B cell (primary cell): ENCODE measurements at regions not wholly inside any gene's neighbourhood (a gene's known extent, or its start where the extent isn't known, plus 50 kb on each side); places are given as distances from the start of the nearest gene placed in this dataset.

ENCODE experiments used
- ATAC-seq: fragments of 200-7000 bp; cut with Tn5 transposase; one replicate; pipeline ENCODE4 v1.10.0; 2021; ENCODE audit warnings: low read depth, mild to moderate bottlenecking, moderate number of reproducible peaks, moderate library complexity
- CTCF ChIA-PET: fragments of 350-600 bp; sonication (Branson Sonifier 250); formaldehyde crosslinking; loops from one replicate; lab custom pipeline; 2021; ENCODE audit warnings: antibody characterized with exemption, inconsistent platforms; lab: Charles Lee
- POLR2A ChIA-PET: fragments of 350-600 bp; sonication (Branson Sonifier 250); formaldehyde crosslinking; loops from one replicate; lab custom pipeline; 2021; ENCODE audit warnings: antibody characterized with exemption; lab: Charles Lee
- DNase-seq: peaks from one replicate; pipeline ENCODE4 v3.0.0; 2013
- H2AFZ ChIP-seq: 2 replicates; pipeline ENCODE4 v1.6.1; 2012; ENCODE audit warnings: mild to moderate bottlenecking, low read depth, low read length; ENCODE audit not compliant: insufficient read depth, poor library complexity, severe bottlenecking
- H3K27ac ChIP-seq, 2 donors: 1 replicate in 1 of 2; 2 replicates in 1 of 2; pipeline ENCODE4 v1.5.1; 2012 to 2013; ENCODE audit warnings: low read length in 2 of 2, mild to moderate bottlenecking in 2 of 2, moderate library complexity in 1 of 2
- H3K27me3 ChIP-seq, 4 experiments: fragments of 200-600 bp in 1 of 4; sonication (generic) in 1 of 4; replicated peaks in 1 of 4; 1 replicate in 2 of 4; 2 replicates in 2 of 4; pipeline versions ENCODE4 v1.6.1 to v1.7.0; 2013 to 2016; ENCODE audit warnings: low read length in 3 of 4, mild to moderate bottlenecking in 2 of 4, mixed read lengths in 1 of 4, moderate library complexity in 1 of 4; ENCODE audit not compliant: insufficient read depth in 4 of 4, control insufficient read depth in 3 of 4; ENCODE audit errors: control extremely low read depth in 1 of 4
- H3K36me3 ChIP-seq, 2 experiments: replicated peaks in 1 of 2; 1 replicate in 1 of 2; 2 replicates in 1 of 2; pipeline versions ENCODE4 v1.6.1 to v1.7.1; 2013; ENCODE audit warnings: low read length in 1 of 2; ENCODE audit not compliant: insufficient read depth in 2 of 2, control insufficient read depth in 1 of 2; ENCODE audit errors: control extremely low read depth in 1 of 2, extremely low read depth in 1 of 2
- H3K4me1 ChIP-seq, 2 donors: fragments of 200-600 bp in 1 of 2; sonication (generic) in 1 of 2; 1 replicate in 1 of 2; 2 replicates in 1 of 2; pipeline versions ENCODE4 v1.5.1 to v1.6.1; 2013 to 2017; ENCODE audit warnings: low read length in 2 of 2; ENCODE audit not compliant: control insufficient read depth in 2 of 2, insufficient read depth in 2 of 2
- H3K4me2 ChIP-seq: replicated peaks from 2 replicates; pipeline ENCODE3; 2012; ENCODE audit warnings: mild to moderate bottlenecking, low read depth, low read length; ENCODE audit not compliant: poor library complexity, severe bottlenecking
- H3K4me3 ChIP-seq, 5 experiments: fragments of 200-600 bp in 1 of 5; sonication (generic) in 1 of 5; 1 replicate in 3 of 5; 2 replicates in 2 of 5; pipeline versions ENCODE4 v1.5.1 to v1.7.0; 2011 to 2016; ENCODE audit warnings: low read length in 4 of 5, mild to moderate bottlenecking in 4 of 5, low read depth in 2 of 5, control low read depth in 1 of 5, moderate library complexity in 1 of 5; ENCODE audit not compliant: insufficient read depth in 1 of 5; ENCODE audit errors: control extremely low read depth in 1 of 5, extremely low read depth in 1 of 5
- H3K79me2 ChIP-seq: fragments of 200-600 bp; sonication (generic); one replicate; pipeline ENCODE4 v1.6.0; 2016; ENCODE audit warnings: low read length; ENCODE audit not compliant: control insufficient read depth, insufficient read depth
- H3K9ac ChIP-seq: fragments of 200-600 bp; sonication (generic); 2 replicates; pipeline ENCODE4 v1.6.1; 2017; ENCODE audit warnings: mild to moderate bottlenecking, low read length, moderate library complexity
- H3K9me3 ChIP-seq, 3 donors: one replicate each; pipeline versions ENCODE4 v1.6.1 to v1.7.1; 2013; ENCODE audit warnings: low read length in 2 of 3; ENCODE audit not compliant: control insufficient read depth in 2 of 3, insufficient read depth in 1 of 3; ENCODE audit errors: control extremely low read depth in 1 of 3
- H4K20me1 ChIP-seq: 2 replicates; pipeline ENCODE4 v1.6.0; 2012; ENCODE audit warnings: mild to moderate bottlenecking, low read length; ENCODE audit not compliant: insufficient read depth, control insufficient read depth, poor library complexity, severe bottlenecking
- H3K27ac Mint-ChIP-seq: one replicate; pipeline ENCODE4 v1.8.0; 2021; ENCODE audit warnings: mixed read lengths
- H3K27me3 Mint-ChIP-seq: one replicate; pipeline ENCODE4 v1.8.0; 2021; ENCODE audit warnings: mixed read lengths
- H3K4me1 Mint-ChIP-seq: one replicate; pipeline ENCODE4 v1.8.0; 2021; ENCODE audit warnings: mixed read lengths
- H3K4me3 Mint-ChIP-seq: one replicate; pipeline ENCODE4 v1.8.0; 2021; ENCODE audit warnings: mixed read lengths
- H3K9me3 Mint-ChIP-seq: one replicate; pipeline ENCODE4 v1.8.0; 2022; ENCODE audit warnings: mixed read lengths; ENCODE audit not compliant: insufficient read depth
- CTCF ChIP-seq: fragments of 200-600 bp; IDR thresholded peaks from one replicate; pipeline ENCODE4 v1.8.0; 2022; ENCODE audit warnings: antibody characterized with exemption, mild to moderate bottlenecking
- EZH2 ChIP-seq: IDR thresholded peaks from 2 replicates; pipeline ENCODE4 v1.6.1; 2012; ENCODE audit warnings: borderline replicate concordance, low read depth, mild to moderate bottlenecking, moderate library complexity, low read length; ENCODE audit not compliant: insufficient read depth, poor library complexity, severe bottlenecking
- WGBS: methylation state at CpG from one replicate; pipeline ENCODE4 v1.1.5; 2013; ENCODE audit warnings: missing lambda C conversion rate; ENCODE audit not compliant: insufficient coverage; 5-methylcytosine and 5-hydroxymethylcytosine counted together
- intact Hi-C: fragments of 100-400 bp; cut with micrococcal nuclease; formaldehyde crosslinking; loops from one replicate; pipeline ENCODE4 v1.10.0; 2022

GRCh38 chr11:116535120-116535519, 237.7 kb downstream of the BUD13 start:
- no peak overlapping the region for H3K4me2 ChIP-seq
- Mint-ChIP-seq H3K4me3 (no peak overlapping the region), H3K27ac (no peak overlapping the region), H3K9me3 (peaks cover 8% of the 10 kb centered on the region), H3K4me1 (no peaks in the 10 kb centered on the region), H3K27me3 (peaks cover 29% of the 10 kb centered on the region)
- ChIA-PET POLR2A (no interaction called here), CTCF (no interaction called here)
- WGBS = 91% methylated on average over 8 of the region's 9 CpGs
- H4K20me1 ChIP-seq = no peaks in the 10 kb centered on the region
- H3K4me3 ChIP-seq = no peak overlapping the region
- no peak overlapping the region for H3K27ac ChIP-seq
- no peak overlapping the region for H2AFZ ChIP-seq
- ATAC-seq (no peak), DNase-seq (no peak)
- no peak for TF ChIP-seq CTCF
- TF ChIP-seq EZH2 = no peak
- H3K79me2 ChIP-seq = no peaks in the 10 kb centered on the region
- intact Hi-C loops = no loop called here
- no peaks in the 10 kb centered on the region for H3K36me3 ChIP-seq
- H3K27me3 ChIP-seq = peaks cover 0 to 6% (median 0%) of the 10 kb centered on the region in 4 experiments
- H3K9ac ChIP-seq = no peak overlapping the region
- H3K9me3 ChIP-seq = peaks cover 0 to 16% (median 2%) of the 10 kb centered on the region in 3 donors
- H3K4me1 ChIP-seq = no peaks in the 10 kb centered on the region

- no peak overlapping the region for H3K9ac ChIP-seq
- no peak overlapping the region for H2AFZ ChIP-seq
- Mint-ChIP-seq H3K4me1 (no peaks in the 10 kb centered on the region), H3K9me3 (peaks cover 8% of the 10 kb centered on the region), H3K27me3 (peaks cover 29% of the 10 kb centered on the region), H3K27ac (no peak overlapping the region), H3K4me3 (no peak overlapping the region)
- H3K9me3 ChIP-seq = peaks cover 0 to 16% (median 2%) of the 10 kb centered on the region in 3 donors
- WGBS = 72% methylated on average over 7 of the region's 14 CpGs
- ATAC-seq = no peak
- no peaks in the 10 kb centered on the region for H3K4me1 ChIP-seq
- H4K20me1 ChIP-seq = no peaks in the 10 kb centered on the region
- no peaks in the 10 kb centered on the region for H3K36me3 ChIP-seq
- no peak overlapping the region for H3K27ac ChIP-seq
- ChIA-PET CTCF (no interaction called here), POLR2A (no interaction called here)
- intact Hi-C loops = no loop called here
- TF ChIP-seq CTCF = no peak
- peaks cover 0 to 6% (median 0%) of the 10 kb centered on the region in 4 experiments for H3K27me3 ChIP-seq
- no peak for DNase-seq
- H3K4me2 ChIP-seq = no peak overlapping the region
- no peaks in the 10 kb centered on the region for H3K79me2 ChIP-seq
- no peak overlapping the region for H3K4me3 ChIP-seq
These were observed 238.4 kb downstream of the BUD13 start for GRCh38 chr11:116534270-116534975.
